ENCODE measurements at regions not wholly inside any gene's neighbourhood (a gene's known extent, or its start where the extent isn't known, plus 50 kb on each side); places are given as distances from the start of the nearest gene placed in this dataset.

GRCh38 chr22:26903030-26903856, 245.9 kb downstream of the MIAT start:
- Histone ChIP-seq H3K4me3 (ENCODE audit: insufficient read depth, low read depth, low read length) (no peak overlapping the region), H3K9ac (ENCODE audit: low read length) (no peak overlapping the region), H3K79me2 (ENCODE audit: insufficient read depth, low read length) (no peaks in the 10 kb centered on the region), H3K9me3 (ENCODE audit: insufficient read depth, low read depth, low read length) (no peaks in the 10 kb centered on the region), H3K36me3 (ENCODE audit: insufficient read depth, low read length) (no peaks in the 10 kb centered on the region), H3K27ac (ENCODE audit: low read depth, low read length) (no peak overlapping the region), H4K20me1 (ENCODE audit: insufficient read depth, low read length) (no peaks in the 10 kb centered on the region), H3K4me2 (ENCODE audit: low read length) (peak overlapping the region; percentile 66), H3K27me3 (ENCODE audit: insufficient read depth, low read length) (no peaks in the 10 kb centered on the region), H2AFZ (ENCODE audit: low read depth, low read length) (peak overlapping the region; percentile 45), H3K4me1 (ENCODE audit: insufficient read depth, low read length) (peaks cover 8% of the 10 kb centered on the region)
- no peak for FAIRE-seq
- Mint-ChIP-seq H3K9me3 (ENCODE audit: unreplicated experiment) (no peaks in the 10 kb centered on the region), H3K4me3 (ENCODE audit: unreplicated experiment) (peak overlapping the region; percentile 74), H3K36me3 (ENCODE audit: low read depth, unreplicated experiment) (no peaks in the 10 kb centered on the region), H3K27me3 (ENCODE audit: low read depth, unreplicated experiment) (peaks cover 9% of the 10 kb centered on the region), H3K27ac (ENCODE audit: unreplicated experiment) (no peak overlapping the region), H3K4me1 (ENCODE audit: low read depth, unreplicated experiment) (peaks cover 23% of the 10 kb centered on the region)
- TF ChIP-seq CTCF (IDR thresholded peaks at IDR 0.05; ENCODE audit: insufficient read depth, low read depth, low read length), result no peak
- no peak for DNase-seq (ENCODE audit: low read depth)

GRCh38 chr22:26904483-26904882, 247.1 kb downstream of the MIAT start:
- H3K27me3 Mint-ChIP-seq (ENCODE audit: low read depth, unreplicated experiment), result peaks cover 9% of the 10 kb centered on the region
- Histone ChIP-seq H3K9ac (ENCODE audit: low read length) (no peak overlapping the region), H3K9me3 (ENCODE audit: insufficient read depth, low read depth, low read length) (no peaks in the 10 kb centered on the region), H3K27me3 (ENCODE audit: insufficient read depth, low read length) (no peaks in the 10 kb centered on the region), H4K20me1 (ENCODE audit: insufficient read depth, low read length) (no peaks in the 10 kb centered on the region), H3K36me3 (ENCODE audit: insufficient read depth, low read length) (no peaks in the 10 kb centered on the region), H3K4me1 (ENCODE audit: insufficient read depth, low read length) (peaks cover 8% of the 10 kb centered on the region), H3K27ac (ENCODE audit: low read depth, low read length) (no peak overlapping the region), H3K4me2 (ENCODE audit: low read length) (no peak overlapping the region), H3K79me2 (ENCODE audit: insufficient read depth, low read length) (no peaks in the 10 kb centered on the region), H2AFZ (ENCODE audit: low read depth, low read length) (no peak overlapping the region), H3K4me3 (ENCODE audit: insufficient read depth, low read depth, low read length) (no peak overlapping the region)
- no peaks in the 10 kb centered on the region for H3K36me3 Mint-ChIP-seq (ENCODE audit: low read depth, unreplicated experiment)
- H3K4me1 Mint-ChIP-seq (ENCODE audit: low read depth, unreplicated experiment), result peaks cover 23% of the 10 kb centered on the region
- FAIRE-seq, result no peak
- no peak for DNase-seq (ENCODE audit: low read depth)
- no peaks in the 10 kb centered on the region for H3K9me3 Mint-ChIP-seq (ENCODE audit: unreplicated experiment)
- no peak overlapping the region for H3K4me3 Mint-ChIP-seq (ENCODE audit: unreplicated experiment)
- no peak overlapping the region for H3K27ac Mint-ChIP-seq (ENCODE audit: unreplicated experiment)
- TF ChIP-seq EZH2 (IDR thresholded peaks at IDR 0.05; ENCODE audit: insufficient read depth, low read length) (no peak), CTCF (IDR thresholded peaks at IDR 0.05; ENCODE audit: insufficient read depth, low read depth, low read length) (no peak)

GRCh38 chr22:26905076-26905475, 247.7 kb downstream of the MIAT start:
- Histone ChIP-seq H3K9me3 (ENCODE audit: insufficient read depth, low read depth, low read length) (no peaks in the 10 kb centered on the region), H3K9ac (ENCODE audit: low read length) (no peak overlapping the region), H3K79me2 (ENCODE audit: insufficient read depth, low read length) (no peaks in the 10 kb centered on the region), H3K27ac (ENCODE audit: low read depth, low read length) (no peak overlapping the region), H4K20me1 (ENCODE audit: insufficient read depth, low read length) (no peaks in the 10 kb centered on the region), H3K36me3 (ENCODE audit: insufficient read depth, low read length) (no peaks in the 10 kb centered on the region), H3K27me3 (ENCODE audit: insufficient read depth, low read length) (no peaks in the 10 kb centered on the region), H3K4me3 (ENCODE audit: insufficient read depth, low read depth, low read length) (no peak overlapping the region), H3K4me1 (ENCODE audit: insufficient read depth, low read length) (peaks cover 8% of the 10 kb centered on the region), H3K4me2 (ENCODE audit: low read length) (no peak overlapping the region), H2AFZ (ENCODE audit: low read depth, low read length) (no peak overlapping the region)
- Mint-ChIP-seq H3K4me1 (ENCODE audit: low read depth, unreplicated experiment) (peaks cover 23% of the 10 kb centered on the region), H3K27ac (ENCODE audit: unreplicated experiment) (no peak overlapping the region), H3K36me3 (ENCODE audit: low read depth, unreplicated experiment) (no peaks in the 10 kb centered on the region), H3K27me3 (ENCODE audit: low read depth, unreplicated experiment) (peaks cover 13% of the 10 kb centered on the region), H3K9me3 (ENCODE audit: unreplicated experiment) (no peaks in the 10 kb centered on the region), H3K4me3 (ENCODE audit: unreplicated experiment) (no peak overlapping the region)
- FAIRE-seq (no peak), DNase-seq (ENCODE audit: low read depth) (no peak)
- TF ChIP-seq EZH2 (IDR thresholded peaks at IDR 0.05; ENCODE audit: insufficient read depth, low read length), result no peak
- no peak for TF ChIP-seq CTCF (IDR thresholded peaks at IDR 0.05; ENCODE audit: insufficient read depth, low read depth, low read length)

Data from astrocyte (in vitro differentiated cells and primary cell).